ENCODE measurements at regions not wholly inside any gene's neighbourhood (a gene's known extent, or its start where the extent isn't known, plus 50 kb on each side); places are given as distances from the start of the nearest gene placed in this dataset.

DNA sequence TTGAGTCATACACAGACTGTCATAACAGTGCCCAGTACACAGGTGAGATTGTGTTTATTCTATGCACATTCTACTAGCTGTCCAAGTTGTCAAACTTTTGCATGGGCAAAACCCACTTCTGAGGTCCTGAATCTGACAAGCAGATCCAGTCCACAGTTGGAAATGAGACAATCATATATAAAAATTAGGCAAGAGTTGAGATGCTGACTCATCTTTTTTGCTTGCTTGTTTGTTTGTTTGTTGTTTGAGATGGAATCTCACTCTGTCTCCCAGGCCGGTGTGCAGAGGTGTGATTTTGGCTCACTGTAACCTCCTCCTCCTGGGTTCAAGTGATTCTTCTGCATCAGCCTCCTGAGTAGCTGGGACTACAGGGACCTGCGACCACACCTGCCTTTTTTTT, 323.8 kb downstream of the RPS4Y2 start:
- TF ChIP-seq, protein P1, sequence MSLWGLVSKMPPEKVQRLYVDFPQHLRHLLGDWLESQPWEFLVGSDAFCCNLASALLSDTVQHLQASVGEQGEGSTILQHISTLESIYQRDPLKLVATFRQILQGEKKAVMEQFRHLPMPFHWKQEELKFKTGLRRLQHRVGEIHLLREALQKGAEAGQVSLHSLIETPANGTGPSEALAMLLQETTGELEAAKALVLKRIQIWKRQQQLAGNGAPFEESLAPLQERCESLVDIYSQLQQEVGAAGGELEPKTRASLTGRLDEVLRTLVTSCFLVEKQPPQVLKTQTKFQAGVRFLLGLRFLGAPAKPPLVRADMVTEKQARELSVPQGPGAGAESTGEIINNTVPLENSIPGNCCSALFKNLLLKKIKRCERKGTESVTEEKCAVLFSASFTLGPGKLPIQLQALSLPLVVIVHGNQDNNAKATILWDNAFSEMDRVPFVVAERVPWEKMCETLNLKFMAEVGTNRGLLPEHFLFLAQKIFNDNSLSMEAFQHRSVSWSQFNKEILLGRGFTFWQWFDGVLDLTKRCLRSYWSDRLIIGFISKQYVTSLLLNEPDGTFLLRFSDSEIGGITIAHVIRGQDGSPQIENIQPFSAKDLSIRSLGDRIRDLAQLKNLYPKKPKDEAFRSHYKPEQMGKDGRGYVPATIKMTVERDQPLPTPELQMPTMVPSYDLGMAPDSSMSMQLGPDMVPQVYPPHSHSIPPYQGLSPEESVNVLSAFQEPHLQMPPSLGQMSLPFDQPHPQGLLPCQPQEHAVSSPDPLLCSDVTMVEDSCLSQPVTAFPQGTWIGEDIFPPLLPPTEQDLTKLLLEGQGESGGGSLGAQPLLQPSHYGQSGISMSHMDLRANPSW (CRISPR knock-in tag; conservative IDR thresholded peaks at IDR 0.05; ENCODE audit: low read depth): no peak
- TF ChIP-seq, protein P2, sequence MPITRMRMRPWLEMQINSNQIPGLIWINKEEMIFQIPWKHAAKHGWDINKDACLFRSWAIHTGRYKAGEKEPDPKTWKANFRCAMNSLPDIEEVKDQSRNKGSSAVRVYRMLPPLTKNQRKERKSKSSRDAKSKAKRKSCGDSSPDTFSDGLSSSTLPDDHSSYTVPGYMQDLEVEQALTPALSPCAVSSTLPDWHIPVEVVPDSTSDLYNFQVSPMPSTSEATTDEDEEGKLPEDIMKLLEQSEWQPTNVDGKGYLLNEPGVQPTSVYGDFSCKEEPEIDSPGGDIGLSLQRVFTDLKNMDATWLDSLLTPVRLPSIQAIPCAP (CRISPR knock-in tag; IDR thresholded peaks at IDR 0.05): no peak
- TF ChIP-seq EMX1 (CRISPR knock-in tag; IDR thresholded peaks at IDR 0.05) (no peak), ZNF425 (CRISPR knock-in tag; conservative IDR thresholded peaks at IDR 0.05) (no peak), CBFB (CRISPR knock-in tag; IDR thresholded peaks at IDR 0.05; ENCODE audit: low read depth) (no peak), ZNF416 (CRISPR knock-in tag; IDR thresholded peaks at IDR 0.05) (no peak), NFE2L1 (CRISPR knock-in tag; IDR thresholded peaks at IDR 0.05) (no peak), ATF1 (CRISPR knock-in tag; IDR thresholded peaks at IDR 0.05) (no peak), MXD4 (CRISPR knock-in tag; IDR thresholded peaks at IDR 0.05; ENCODE audit: borderline replicate concordance) (no peak), ZNF396 (CRISPR knock-in tag; IDR thresholded peaks at IDR 0.05; ENCODE audit: borderline replicate concordance) (no peak), GTF2I (CRISPR knock-in tag; conservative IDR thresholded peaks at IDR 0.05) (no peak), NR2C2 (CRISPR knock-in tag; IDR thresholded peaks at IDR 0.05) (no peak), ZNF671 (CRISPR knock-in tag; IDR thresholded peaks at IDR 0.05) (no peak), PRRX2 (CRISPR knock-in tag; IDR thresholded peaks at IDR 0.05) (no peak)
- TF ChIP-seq, protein P3, sequence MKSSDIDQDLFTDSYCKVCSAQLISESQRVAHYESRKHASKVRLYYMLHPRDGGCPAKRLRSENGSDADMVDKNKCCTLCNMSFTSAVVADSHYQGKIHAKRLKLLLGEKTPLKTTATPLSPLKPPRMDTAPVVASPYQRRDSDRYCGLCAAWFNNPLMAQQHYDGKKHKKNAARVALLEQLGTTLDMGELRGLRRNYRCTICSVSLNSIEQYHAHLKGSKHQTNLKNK (CRISPR knock-in tag; IDR thresholded peaks at IDR 0.05): no peak
- peaks cover 54% of the 10 kb centered on the region for H3K36me3 Mint-ChIP-seq
- H3K4me3 Mint-ChIP-seq: no peak overlapping the region
- H3K27ac Mint-ChIP-seq: no peak overlapping the region
- H3K4me1 Mint-ChIP-seq: no peaks in the 10 kb centered on the region
- no peak for ATAC-seq
- no peaks in the 10 kb centered on the region for H3K27me3 Mint-ChIP-seq (ENCODE audit: low read depth)
- POLR2A ChIA-PET: no interaction called here
- CTCF ChIA-PET: no interaction called here
- no peak for DNase-seq (ENCODE audit: low spot score)
- H3K9me3 Mint-ChIP-seq: peaks cover 66% of the 10 kb centered on the region

GRCh38 chrY:21081640-21082611, 326.0 kb downstream of the RPS4Y2 start:
- Mint-ChIP-seq H3K27ac (no peak overlapping the region), H3K27me3 (ENCODE audit: low read depth) (peaks cover 4% of the 10 kb centered on the region), H3K4me3 (no peak overlapping the region), H3K36me3 (peaks cover 48% of the 10 kb centered on the region), H3K4me1 (no peaks in the 10 kb centered on the region), H3K9me3 (peaks cover 58% of the 10 kb centered on the region)
- no peak for ATAC-seq
- CTCF ChIA-PET: no interaction called here
- DNase-seq (ENCODE audit: low spot score): no peak
- POLR2A ChIA-PET: no interaction called here
- no peak for TF ChIP-seq OVOL2 (CRISPR knock-in tag; IDR thresholded peaks at IDR 0.05; ENCODE audit: borderline replicate concordance)
- no peak for TF ChIP-seq CREM (CRISPR knock-in tag; IDR thresholded peaks at IDR 0.05)
- TF ChIP-seq ELF4 (CRISPR knock-in tag; IDR thresholded peaks at IDR 0.05; ENCODE audit: low read depth): no peak
- TF ChIP-seq, protein P4, sequence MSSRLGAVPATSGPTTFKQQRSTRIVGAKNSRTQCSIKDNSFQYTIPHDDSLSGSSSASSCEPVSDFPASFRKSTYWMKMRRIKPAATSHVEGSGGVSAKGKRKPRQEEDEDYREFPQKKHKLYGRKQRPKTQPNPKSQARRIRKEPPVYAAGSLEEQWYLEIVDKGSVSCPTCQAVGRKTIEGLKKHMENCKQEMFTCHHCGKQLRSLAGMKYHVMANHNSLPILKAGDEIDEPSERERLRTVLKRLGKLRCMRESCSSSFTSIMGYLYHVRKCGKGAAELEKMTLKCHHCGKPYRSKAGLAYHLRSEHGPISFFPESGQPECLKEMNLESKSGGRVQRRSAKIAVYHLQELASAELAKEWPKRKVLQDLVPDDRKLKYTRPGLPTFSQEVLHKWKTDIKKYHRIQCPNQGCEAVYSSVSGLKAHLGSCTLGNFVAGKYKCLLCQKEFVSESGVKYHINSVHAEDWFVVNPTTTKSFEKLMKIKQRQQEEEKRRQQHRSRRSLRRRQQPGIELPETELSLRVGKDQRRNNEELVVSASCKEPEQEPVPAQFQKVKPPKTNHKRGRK (CRISPR knock-in tag; IDR thresholded peaks at IDR 0.05; ENCODE audit: borderline replicate concordance): no peak
- TF ChIP-seq TCF7 (CRISPR knock-in tag; IDR thresholded peaks at IDR 0.05; ENCODE audit: low read depth): no peak
- TF ChIP-seq RORB (CRISPR knock-in tag; IDR thresholded peaks at IDR 0.05): no peak
- TF ChIP-seq ZNF416 (CRISPR knock-in tag; IDR thresholded peaks at IDR 0.05): no peak
- TF ChIP-seq FOXP4 (CRISPR knock-in tag; IDR thresholded peaks at IDR 0.05): no peak
- TF ChIP-seq NFE2L1 (CRISPR knock-in tag; IDR thresholded peaks at IDR 0.05): no peak
- TF ChIP-seq ZNF317 (CRISPR knock-in tag; IDR thresholded peaks at IDR 0.05; ENCODE audit: borderline replicate concordance, low read depth): no peak
- TF ChIP-seq NR2C2 (CRISPR knock-in tag; IDR thresholded peaks at IDR 0.05): no peak

All from WTC11 (cell line).